ENCODE measurements at regions not wholly inside any gene's neighbourhood (a gene's known extent, or its start where the extent isn't known, plus 50 kb on each side); places are given as distances from the start of the nearest gene placed in this dataset.

- Histone ChIP-seq H3K4me1 (ENCODE audit: control insufficient read depth in 1 of 2, insufficient read depth in 2 of 2, low read length in 2 of 2) (no peaks in the 10 kb centered on the region), H3K4me3 (ENCODE audit: low read depth in 1 of 2, low read length in 2 of 2) (no peak overlapping the region), H3K36me3 (ENCODE audit: control insufficient read depth in 1 of 2, insufficient read depth in 2 of 2, low read length in 2 of 2) (no peaks in the 10 kb centered on the region), H3K9me3 (ENCODE audit: control insufficient read depth in 1 of 2, low read length in 2 of 2) (peaks cover 0 to 4% of the 10 kb centered on the region in 2 donors), H3K27ac (ENCODE audit: low read length) (no peak overlapping the region), H3K27me3 (ENCODE audit: low read depth, low read length) (no peaks in the 10 kb centered on the region)
These were observed 275.1 kb downstream of the PTPRU start for GRCh38 chr1:29511436-29511835.

- no peak overlapping the region for H3K27ac ChIP-seq (ENCODE audit: low read length)
- no peak overlapping the region for H3K4me3 ChIP-seq (ENCODE audit: low read depth in 1 of 2, low read length in 2 of 2)
- H3K36me3 ChIP-seq (ENCODE audit: control insufficient read depth in 1 of 2, insufficient read depth in 2 of 2, low read length in 2 of 2), result no peaks in the 10 kb centered on the region
- H3K27me3 ChIP-seq (ENCODE audit: low read depth, low read length), result no peaks in the 10 kb centered on the region
- peaks cover 0 to 4% of the 10 kb centered on the region in 2 donors for H3K4me1 ChIP-seq (ENCODE audit: control insufficient read depth in 1 of 2, insufficient read depth in 2 of 2, low read length in 2 of 2)
- H3K9me3 ChIP-seq (ENCODE audit: control insufficient read depth in 1 of 2, low read length in 2 of 2), result peaks cover 0 to 4% of the 10 kb centered on the region in 2 donors
These were observed 272.3 kb downstream of the PTPRU start for GRCh38 chr1:29508458-29509107.

- Histone ChIP-seq H3K36me3 (ENCODE audit: control insufficient read depth in 1 of 2, insufficient read depth in 2 of 2, low read length in 2 of 2) (no peaks in the 10 kb centered on the region), H3K27ac (ENCODE audit: low read length) (no peak overlapping the region), H3K9me3 (ENCODE audit: control insufficient read depth in 1 of 2, low read length in 2 of 2) (no peaks in the 10 kb centered on the region), H3K4me3 (ENCODE audit: low read depth in 1 of 2, low read length in 2 of 2) (no peak overlapping the region), H3K4me1 (ENCODE audit: control insufficient read depth in 1 of 2, insufficient read depth in 2 of 2, low read length in 2 of 2) (peaks cover 0 to 4% of the 10 kb centered on the region in 2 donors), H3K27me3 (ENCODE audit: low read depth, low read length) (no peaks in the 10 kb centered on the region)
These were observed 270.4 kb downstream of the PTPRU start for GRCh38 chr1:29506678-29507225.

- peaks cover 0 to 4% of the 10 kb centered on the region in 2 donors for H3K4me1 ChIP-seq (ENCODE audit: control insufficient read depth in 1 of 2, insufficient read depth in 2 of 2, low read length in 2 of 2)
- no peak overlapping the region for H3K27ac ChIP-seq (ENCODE audit: low read length)
- H3K36me3 ChIP-seq (ENCODE audit: control insufficient read depth in 1 of 2, insufficient read depth in 2 of 2, low read length in 2 of 2), result no peaks in the 10 kb centered on the region
- H3K9me3 ChIP-seq (ENCODE audit: control insufficient read depth in 1 of 2, low read length in 2 of 2), result no peaks in the 10 kb centered on the region
- no peaks in the 10 kb centered on the region for H3K27me3 ChIP-seq (ENCODE audit: low read depth, low read length)
- H3K4me3 ChIP-seq (ENCODE audit: low read depth in 1 of 2, low read length in 2 of 2), result no peak overlapping the region
These were observed 269.4 kb downstream of the PTPRU start for GRCh38 chr1:29505532-29506220.

DNA sequence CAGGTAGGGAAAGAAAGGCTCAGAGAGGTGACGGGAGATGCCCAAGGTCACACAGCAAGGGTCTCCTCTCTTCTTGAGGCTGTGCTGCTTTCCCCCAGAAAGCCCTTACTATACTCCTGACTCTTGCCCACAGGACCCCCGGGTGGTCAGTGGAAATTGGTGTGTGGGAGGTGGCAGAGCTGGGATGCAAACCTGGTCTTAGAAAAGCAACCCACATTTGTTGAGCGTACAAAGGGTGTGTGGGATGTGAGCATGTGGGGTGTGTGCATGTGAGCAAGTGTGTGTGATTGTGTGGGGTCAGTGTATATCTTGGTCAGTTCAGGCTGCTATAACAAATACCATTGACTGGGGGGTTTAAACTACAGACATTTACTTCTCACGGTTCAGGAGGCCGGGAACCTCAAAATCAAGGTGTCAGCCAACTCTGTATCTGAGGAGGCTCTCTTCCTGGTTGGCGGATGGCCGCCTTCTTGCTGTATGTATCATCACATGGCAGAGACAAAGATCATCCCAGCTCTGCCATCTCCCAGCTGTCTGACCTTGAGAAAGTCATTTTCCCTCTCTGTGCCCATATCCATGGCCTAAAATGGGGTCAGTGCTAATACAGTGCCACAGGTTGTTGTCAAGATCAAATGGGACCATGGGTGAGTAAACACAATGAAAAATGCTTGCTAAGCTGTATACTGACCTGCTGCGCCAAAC is 268.5 kb downstream of the PTPRU start:
- no peak overlapping the region for H3K27ac ChIP-seq (ENCODE audit: low read length)
- no peaks in the 10 kb centered on the region for H3K36me3 ChIP-seq (ENCODE audit: control insufficient read depth in 1 of 2, insufficient read depth in 2 of 2, low read length in 2 of 2)
- H3K9me3 ChIP-seq (ENCODE audit: control insufficient read depth in 1 of 2, low read length in 2 of 2), result no peaks in the 10 kb centered on the region
- no peak overlapping the region for H3K4me3 ChIP-seq (ENCODE audit: low read depth in 1 of 2, low read length in 2 of 2)
- no peaks in the 10 kb centered on the region for H3K27me3 ChIP-seq (ENCODE audit: low read depth, low read length)
- peaks cover 0 to 4% of the 10 kb centered on the region in 2 donors for H3K4me1 ChIP-seq (ENCODE audit: control insufficient read depth in 1 of 2, insufficient read depth in 2 of 2, low read length in 2 of 2)

GRCh38 chr1:29504196-29504595 is 267.9 kb downstream of the PTPRU start:
- Histone ChIP-seq H3K36me3 (ENCODE audit: control insufficient read depth in 1 of 2, insufficient read depth in 2 of 2, low read length in 2 of 2) (no peaks in the 10 kb centered on the region), H3K4me3 (ENCODE audit: low read depth in 1 of 2, low read length in 2 of 2) (no peak overlapping the region), H3K4me1 (ENCODE audit: control insufficient read depth in 1 of 2, insufficient read depth in 2 of 2, low read length in 2 of 2) (peaks cover 0 to 4% of the 10 kb centered on the region in 2 donors), H3K27ac (ENCODE audit: low read length) (no peak overlapping the region), H3K27me3 (ENCODE audit: low read depth, low read length) (no peaks in the 10 kb centered on the region), H3K9me3 (ENCODE audit: control insufficient read depth in 1 of 2, low read length in 2 of 2) (no peaks in the 10 kb centered on the region)

DNA sequence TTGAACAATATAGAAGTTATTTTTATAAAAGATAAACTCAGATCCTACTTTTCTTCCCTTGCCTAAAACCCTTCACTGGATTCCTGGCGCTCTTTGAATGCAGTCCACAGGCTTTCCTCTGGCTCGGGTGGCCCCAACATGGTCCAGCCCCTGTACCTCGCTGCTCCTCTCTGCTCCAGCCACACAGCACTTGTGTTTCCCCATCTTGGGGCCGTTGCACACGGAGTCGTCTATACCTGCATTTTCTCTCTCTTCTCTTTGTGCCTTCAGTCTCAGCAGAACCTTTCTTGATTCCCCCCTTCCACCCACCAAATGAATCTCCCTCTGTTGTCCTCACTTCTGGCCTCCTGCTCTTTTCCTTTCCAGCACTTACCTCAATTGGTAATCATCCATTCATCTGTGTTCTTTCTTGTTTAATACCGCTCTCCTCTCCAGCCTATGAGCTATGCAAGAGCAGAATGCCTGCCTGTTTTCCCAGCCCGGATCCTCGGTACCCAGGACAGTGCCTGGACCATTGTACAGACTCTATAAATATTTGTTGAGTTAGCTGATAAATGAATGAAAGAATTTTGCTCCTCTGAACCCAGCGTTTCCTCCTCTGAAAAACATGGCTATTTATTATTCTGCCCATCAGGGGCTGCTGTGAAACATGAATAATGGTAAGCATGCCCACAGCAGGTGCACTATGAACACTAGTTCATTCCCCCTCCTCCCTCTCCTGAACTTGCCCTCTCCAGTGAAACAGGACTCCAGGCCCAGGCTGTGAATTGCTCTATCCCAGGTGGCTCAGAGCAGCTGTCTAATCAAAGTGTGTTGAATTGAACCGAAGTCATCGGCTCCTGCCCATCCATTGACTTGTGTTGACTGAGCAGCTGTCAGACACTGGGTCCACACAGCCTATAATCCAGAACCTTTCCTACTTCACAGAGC is 266.9 kb downstream of the PTPRU start:
- no peak overlapping the region for H3K27ac ChIP-seq (ENCODE audit: low read length)
- H3K36me3 ChIP-seq (ENCODE audit: control insufficient read depth in 1 of 2, insufficient read depth in 2 of 2, low read length in 2 of 2), result no peaks in the 10 kb centered on the region
- no peaks in the 10 kb centered on the region for H3K27me3 ChIP-seq (ENCODE audit: low read depth, low read length)
- H3K4me3 ChIP-seq (ENCODE audit: low read depth in 1 of 2, low read length in 2 of 2), result no peak overlapping the region
- peaks cover 0 to 4% of the 10 kb centered on the region in 2 donors for H3K4me1 ChIP-seq (ENCODE audit: control insufficient read depth in 1 of 2, insufficient read depth in 2 of 2, low read length in 2 of 2)
- H3K9me3 ChIP-seq (ENCODE audit: control insufficient read depth in 1 of 2, low read length in 2 of 2), result no peaks in the 10 kb centered on the region

- Histone ChIP-seq H3K4me1 (ENCODE audit: control insufficient read depth in 1 of 2, insufficient read depth in 2 of 2, low read length in 2 of 2) (peaks cover 0 to 4% of the 10 kb centered on the region in 2 donors), H3K27me3 (ENCODE audit: low read depth, low read length) (no peaks in the 10 kb centered on the region), H3K9me3 (ENCODE audit: control insufficient read depth in 1 of 2, low read length in 2 of 2) (no peaks in the 10 kb centered on the region), H3K27ac (ENCODE audit: low read length) (no peak overlapping the region), H3K4me3 (ENCODE audit: low read depth in 1 of 2, low read length in 2 of 2) (no peak overlapping the region), H3K36me3 (ENCODE audit: control insufficient read depth in 1 of 2, insufficient read depth in 2 of 2, low read length in 2 of 2) (no peaks in the 10 kb centered on the region)
These were observed 266.0 kb downstream of the PTPRU start for GRCh38 chr1:29502225-29502910.

GRCh38 chr1:29501227-29501976 is 265.1 kb downstream of the PTPRU start:
- no peaks in the 10 kb centered on the region for H3K9me3 ChIP-seq (ENCODE audit: control insufficient read depth in 1 of 2, low read length in 2 of 2)
- H3K27ac ChIP-seq (ENCODE audit: low read length), result no peak overlapping the region
- peaks cover 0 to 4% of the 10 kb centered on the region in 2 donors for H3K4me1 ChIP-seq (ENCODE audit: control insufficient read depth in 1 of 2, insufficient read depth in 2 of 2, low read length in 2 of 2)
- no peaks in the 10 kb centered on the region for H3K27me3 ChIP-seq (ENCODE audit: low read depth, low read length)
- no peaks in the 10 kb centered on the region for H3K36me3 ChIP-seq (ENCODE audit: control insufficient read depth in 1 of 2, insufficient read depth in 2 of 2, low read length in 2 of 2)
- no peak overlapping the region for H3K4me3 ChIP-seq (ENCODE audit: low read depth in 1 of 2, low read length in 2 of 2)

GRCh38 chr1:29500651-29501050 is 264.3 kb downstream of the PTPRU start:
- Histone ChIP-seq H3K4me3 (ENCODE audit: low read depth in 1 of 2, low read length in 2 of 2) (no peak overlapping the region), H3K9me3 (ENCODE audit: control insufficient read depth in 1 of 2, low read length in 2 of 2) (peaks cover 0 to 5% of the 10 kb centered on the region in 2 donors), H3K36me3 (ENCODE audit: control insufficient read depth in 1 of 2, insufficient read depth in 2 of 2, low read length in 2 of 2) (no peaks in the 10 kb centered on the region), H3K4me1 (ENCODE audit: control insufficient read depth in 1 of 2, insufficient read depth in 2 of 2, low read length in 2 of 2) (peaks cover 0 to 4% of the 10 kb centered on the region in 2 donors), H3K27ac (ENCODE audit: low read length) (no peak overlapping the region), H3K27me3 (ENCODE audit: low read depth, low read length) (no peaks in the 10 kb centered on the region)
